ENCODE measurements at regions not wholly inside any gene's neighbourhood (a gene's known extent, or its start where the extent isn't known, plus 50 kb on each side); places are given as distances from the start of the nearest gene placed in this dataset.

DNA sequence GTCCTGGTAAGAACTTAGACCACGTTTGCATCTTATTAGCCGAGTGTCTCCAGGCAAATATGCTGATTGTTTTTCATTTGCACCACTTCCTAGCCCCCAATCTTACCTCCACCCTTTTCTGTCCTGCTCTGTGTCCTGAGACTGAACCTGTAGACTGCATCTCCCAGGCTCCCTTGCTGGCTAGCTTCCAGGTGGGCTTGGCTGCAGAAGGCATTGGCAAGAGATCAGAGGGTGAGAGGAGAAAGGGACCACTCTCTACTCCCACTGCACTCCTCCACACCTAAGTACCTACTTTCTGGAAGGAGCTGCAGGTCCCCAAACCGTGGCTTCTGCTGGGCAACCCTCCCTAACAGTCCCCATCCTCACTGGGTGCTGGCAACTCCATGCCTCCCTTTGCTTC is 59.9 kb upstream of the XPA start:
- no peak overlapping the region for H3K4me3 Mint-ChIP-seq
- WGBS (ENCODE audit: insufficient coverage): 62% methylated on average over 3 of the region's 3 CpGs

DNA sequence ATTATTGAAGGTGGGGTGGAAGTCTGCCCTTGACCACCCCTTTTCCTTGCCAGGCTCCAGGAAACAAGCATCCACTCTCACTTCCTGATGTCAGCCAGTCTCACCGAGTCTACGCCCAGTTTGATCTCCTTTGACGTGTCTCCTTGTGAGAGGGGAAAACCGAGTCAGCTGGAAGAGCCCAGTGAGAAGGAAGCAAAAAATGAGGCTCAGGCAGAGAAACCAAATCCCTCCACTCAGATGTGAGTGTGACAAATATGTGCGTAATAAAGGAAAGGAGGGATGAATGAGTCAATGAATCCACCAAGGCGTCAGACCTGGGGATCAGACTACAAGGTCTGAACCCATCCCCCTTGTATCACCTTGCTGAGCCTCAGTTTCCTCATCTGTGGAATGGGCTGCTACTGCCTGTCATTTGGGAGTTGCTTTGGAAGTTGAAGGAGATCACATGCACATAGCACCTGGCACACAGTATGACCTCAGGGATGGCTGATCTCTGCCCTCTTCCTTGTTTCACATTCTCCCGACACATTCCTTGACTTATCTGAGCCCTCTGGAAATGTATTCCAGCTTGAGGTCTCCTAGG is 61.3 kb upstream of the XPA start:
- H3K9me3 ChIP-seq (ENCODE audit: control insufficient read depth, insufficient read depth, low read length): no peaks in the 10 kb centered on the region
- no peaks in the 10 kb centered on the region for H3K36me3 ChIP-seq (ENCODE audit: control insufficient read depth, insufficient read depth, low read length)
- Mint-ChIP-seq H3K9me3 (no peaks in the 10 kb centered on the region), H3K27me3 (ENCODE audit: low read depth in 2 of 2) (peaks cover 41 to 51% of the 10 kb centered on the region in 2 donors), H3K4me3 (no peak overlapping the region), H3K4me1 (no peaks in the 10 kb centered on the region), H3K27ac (no peak overlapping the region), H3K36me3 (no peaks in the 10 kb centered on the region)
- DNase-seq (no peak), ATAC-seq (no peak)
- TF ChIP-seq, protein P1, sequence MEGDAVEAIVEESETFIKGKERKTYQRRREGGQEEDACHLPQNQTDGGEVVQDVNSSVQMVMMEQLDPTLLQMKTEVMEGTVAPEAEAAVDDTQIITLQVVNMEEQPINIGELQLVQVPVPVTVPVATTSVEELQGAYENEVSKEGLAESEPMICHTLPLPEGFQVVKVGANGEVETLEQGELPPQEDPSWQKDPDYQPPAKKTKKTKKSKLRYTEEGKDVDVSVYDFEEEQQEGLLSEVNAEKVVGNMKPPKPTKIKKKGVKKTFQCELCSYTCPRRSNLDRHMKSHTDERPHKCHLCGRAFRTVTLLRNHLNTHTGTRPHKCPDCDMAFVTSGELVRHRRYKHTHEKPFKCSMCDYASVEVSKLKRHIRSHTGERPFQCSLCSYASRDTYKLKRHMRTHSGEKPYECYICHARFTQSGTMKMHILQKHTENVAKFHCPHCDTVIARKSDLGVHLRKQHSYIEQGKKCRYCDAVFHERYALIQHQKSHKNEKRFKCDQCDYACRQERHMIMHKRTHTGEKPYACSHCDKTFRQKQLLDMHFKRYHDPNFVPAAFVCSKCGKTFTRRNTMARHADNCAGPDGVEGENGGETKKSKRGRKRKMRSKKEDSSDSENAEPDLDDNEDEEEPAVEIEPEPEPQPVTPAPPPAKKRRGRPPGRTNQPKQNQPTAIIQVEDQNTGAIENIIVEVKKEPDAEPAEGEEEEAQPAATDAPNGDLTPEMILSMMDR (IDR thresholded peaks at IDR 0.05): no peak
- no peak overlapping the region for H3K4me3 ChIP-seq (ENCODE audit: low read length)
- no peak overlapping the region for H3K27ac ChIP-seq (ENCODE audit: low read length)
- intact Hi-C loops (cut with micrococcal nuclease): no loop called here
- no peaks in the 10 kb centered on the region for H3K4me1 ChIP-seq (ENCODE audit: control insufficient read depth, insufficient read depth, low read length)
- WGBS (ENCODE audit: insufficient coverage): 60% methylated on average over 7 of the region's 7 CpGs
- H3K27me3 ChIP-seq (ENCODE audit: control insufficient read depth, insufficient read depth, low read length): peaks cover 4% of the 10 kb centered on the region

More for the DNA sequence above, 59.9 kb upstream of the XPA start:
- TF ChIP-seq, protein P1 (IDR thresholded peaks at IDR 0.05): no peak
- H3K27ac ChIP-seq (ENCODE audit: low read length): no peak overlapping the region
- DNase-seq: no peak
- peaks cover 2% of the 10 kb centered on the region for H3K27me3 ChIP-seq (ENCODE audit: control insufficient read depth, insufficient read depth, low read length)
- Mint-ChIP-seq H3K36me3 (no peaks in the 10 kb centered on the region), H3K27ac (no peak overlapping the region), H3K9me3 (no peaks in the 10 kb centered on the region), H3K27me3 (ENCODE audit: low read depth in 2 of 2) (peaks cover 33 to 42% of the 10 kb centered on the region in 2 donors), H3K4me1 (no peaks in the 10 kb centered on the region)
- H3K9me3 ChIP-seq (ENCODE audit: control insufficient read depth, insufficient read depth, low read length): no peaks in the 10 kb centered on the region
- H3K4me1 ChIP-seq (ENCODE audit: control insufficient read depth, insufficient read depth, low read length): no peaks in the 10 kb centered on the region
- ATAC-seq: no peak
- H3K4me3 ChIP-seq (ENCODE audit: low read length): no peak overlapping the region
- intact Hi-C loops (cut with micrococcal nuclease): no loop called here
- no peaks in the 10 kb centered on the region for H3K36me3 ChIP-seq (ENCODE audit: control insufficient read depth, insufficient read depth, low read length)

DNA sequence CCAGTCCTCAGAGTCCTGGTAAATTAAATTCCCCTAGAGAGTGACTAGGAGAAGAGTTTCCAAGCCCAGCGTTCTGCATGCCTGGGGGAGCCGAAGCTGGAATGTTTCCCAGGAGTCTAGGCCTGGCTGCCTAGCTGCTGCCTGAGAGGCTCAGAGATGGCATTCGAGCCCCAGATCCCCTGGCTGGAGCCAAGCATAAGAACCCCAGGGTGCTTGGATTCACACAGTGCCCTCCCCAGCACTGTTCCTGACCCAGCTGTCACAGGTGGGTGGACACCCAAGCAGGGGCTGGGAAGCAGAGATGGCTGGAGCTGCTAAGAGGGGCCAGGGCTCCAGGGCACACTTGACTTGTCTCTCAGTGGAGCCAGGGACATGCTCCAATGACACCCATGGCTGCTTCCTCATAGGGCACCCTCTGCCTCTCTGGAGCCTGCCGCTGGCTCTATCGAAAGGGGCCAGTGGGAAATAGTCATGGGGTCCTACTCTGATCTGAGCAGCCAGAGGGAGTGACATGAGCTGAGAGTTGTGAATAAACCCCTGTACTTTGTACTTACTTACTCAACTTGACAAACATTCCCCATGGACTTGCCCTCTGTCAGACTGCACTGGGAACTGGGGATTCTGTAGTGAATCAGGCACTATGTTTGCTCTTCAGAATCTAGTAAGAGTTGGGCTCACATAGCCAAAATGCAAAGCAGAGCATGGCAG is 62.6 kb upstream of the XPA start:
- Mint-ChIP-seq H3K27me3 (ENCODE audit: low read depth in 2 of 2) (peaks cover 45 to 51% of the 10 kb centered on the region in 2 donors), H3K4me3 (no peak overlapping the region), H3K4me1 (no peaks in the 10 kb centered on the region), H3K36me3 (no peaks in the 10 kb centered on the region), H3K9me3 (no peaks in the 10 kb centered on the region), H3K27ac (no peak overlapping the region)
- H3K36me3 ChIP-seq (ENCODE audit: control insufficient read depth, insufficient read depth, low read length): no peaks in the 10 kb centered on the region
- H3K4me1 ChIP-seq (ENCODE audit: control insufficient read depth, insufficient read depth, low read length): no peaks in the 10 kb centered on the region
- 88% methylated on average over 5 of the region's 5 CpGs for WGBS (ENCODE audit: insufficient coverage)
- H3K4me3 ChIP-seq (ENCODE audit: low read length): no peak overlapping the region
- no peak overlapping the region for H3K27ac ChIP-seq (ENCODE audit: low read length)
- H3K27me3 ChIP-seq (ENCODE audit: control insufficient read depth, insufficient read depth, low read length): peaks cover 4% of the 10 kb centered on the region
- DNase-seq (no peak), ATAC-seq (no peak)
- intact Hi-C loops (cut with micrococcal nuclease): no loop called here
- TF ChIP-seq, protein P1 (IDR thresholded peaks at IDR 0.05): no peak
- no peaks in the 10 kb centered on the region for H3K9me3 ChIP-seq (ENCODE audit: control insufficient read depth, insufficient read depth, low read length)

Data from natural killer cell (primary cell).